ENCODE measurements at regions not wholly inside any gene's neighbourhood (a gene's known extent, or its start where the extent isn't known, plus 50 kb on each side); places are given as distances from the start of the nearest gene placed in this dataset.

GRCh38 chr1:232249861-232250777, 379.8 kb downstream of the SIPA1L2 start:
- peaks cover 10% of the 10 kb centered on the region for H3K27me3 Mint-ChIP-seq
- no peaks in the 10 kb centered on the region for H3K36me3 Mint-ChIP-seq
- H3K27ac Mint-ChIP-seq, result no peak overlapping the region
- H3K9me3 Mint-ChIP-seq, result no peaks in the 10 kb centered on the region
- no peak for DNase-seq (ENCODE audit: extremely low spot score, unreplicated experiment)
- TF ChIP-seq CTCF (conservative IDR thresholded peaks at IDR 0.05), result no peak
- H3K4me1 Mint-ChIP-seq (ENCODE audit: unreplicated experiment), result peaks cover 12% of the 10 kb centered on the region
- no peak overlapping the region for H3K4me3 Mint-ChIP-seq

DNA sequence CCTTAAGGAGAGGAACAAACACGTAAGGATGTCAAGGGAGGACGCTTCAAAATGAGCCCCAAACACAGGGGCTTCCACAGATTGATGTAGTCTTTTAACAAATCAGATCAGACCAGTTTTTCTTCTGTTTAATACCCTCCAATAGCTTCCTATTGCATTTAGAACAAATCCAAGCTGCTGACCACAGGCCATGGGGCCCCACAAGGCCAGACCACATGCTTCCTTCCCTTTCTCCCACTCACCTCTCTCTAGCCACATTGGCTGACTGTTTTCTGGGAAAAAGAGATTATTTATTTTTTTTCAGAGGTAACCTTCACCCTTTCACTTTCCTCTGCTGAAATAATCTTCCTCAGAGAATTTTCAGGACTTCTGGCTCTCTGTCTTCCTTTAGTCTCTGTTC, 380.6 kb downstream of the SIPA1L2 start:
- Mint-ChIP-seq H3K27ac (no peak overlapping the region), H3K27me3 (peaks cover 10% of the 10 kb centered on the region), H3K36me3 (no peaks in the 10 kb centered on the region), H3K9me3 (no peaks in the 10 kb centered on the region), H3K4me3 (no peak overlapping the region), H3K4me1 (ENCODE audit: unreplicated experiment) (peaks cover 12% of the 10 kb centered on the region)
- no peak for TF ChIP-seq CTCF (conservative IDR thresholded peaks at IDR 0.05)
- DNase-seq (ENCODE audit: extremely low spot score, unreplicated experiment), result no peak

DNA sequence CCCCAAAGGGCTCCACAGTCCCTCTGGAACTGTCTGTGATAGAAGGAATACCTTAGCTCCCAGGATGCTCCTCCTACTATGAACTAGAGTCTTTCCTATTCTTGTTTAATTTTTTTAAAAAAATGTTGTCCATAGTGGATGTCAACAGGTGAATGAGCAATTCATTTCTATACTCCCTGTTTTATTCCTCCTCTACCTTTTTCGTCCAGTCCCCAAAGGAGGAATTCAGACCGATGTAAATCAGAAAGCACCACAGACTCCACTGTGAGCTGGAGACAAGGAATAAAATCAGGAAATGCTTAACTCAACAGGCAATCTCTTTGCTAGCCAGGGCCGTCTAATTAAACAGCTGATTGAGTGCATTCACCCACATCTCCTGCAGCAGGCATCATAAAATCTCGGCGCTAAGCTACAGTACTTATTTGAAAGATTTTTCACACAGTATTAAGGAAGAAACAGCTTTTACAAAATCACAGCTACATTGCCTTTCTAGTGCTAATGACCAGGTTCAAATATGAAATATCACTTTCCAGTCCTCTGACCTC, 381.6 kb downstream of the SIPA1L2 start:
- Mint-ChIP-seq H3K4me1 (ENCODE audit: unreplicated experiment) (peaks cover 12% of the 10 kb centered on the region), H3K36me3 (no peaks in the 10 kb centered on the region), H3K27me3 (peaks cover 10% of the 10 kb centered on the region), H3K4me3 (no peak overlapping the region), H3K9me3 (no peaks in the 10 kb centered on the region), H3K27ac (no peak overlapping the region)
- no peak for TF ChIP-seq CTCF (conservative IDR thresholded peaks at IDR 0.05)
- DNase-seq (ENCODE audit: extremely low spot score, unreplicated experiment), result no peak

GRCh38 chr1:232247669-232248068, 382.3 kb downstream of the SIPA1L2 start:
- Mint-ChIP-seq H3K9me3 (no peaks in the 10 kb centered on the region), H3K36me3 (no peaks in the 10 kb centered on the region), H3K4me1 (ENCODE audit: unreplicated experiment) (peaks cover 12% of the 10 kb centered on the region), H3K27me3 (peaks cover 10% of the 10 kb centered on the region), H3K27ac (no peak overlapping the region), H3K4me3 (no peak overlapping the region)
- DNase-seq (ENCODE audit: extremely low spot score, unreplicated experiment), result no peak
- no peak for TF ChIP-seq CTCF (conservative IDR thresholded peaks at IDR 0.05)

- TF ChIP-seq CTCF (conservative IDR thresholded peaks at IDR 0.05), result no peak
- no peak overlapping the region for H3K4me3 Mint-ChIP-seq
- no peak for DNase-seq (ENCODE audit: extremely low spot score, unreplicated experiment)
- no peak overlapping the region for H3K27ac Mint-ChIP-seq
- peaks cover 12% of the 10 kb centered on the region for H3K9me3 Mint-ChIP-seq
- peaks cover 13% of the 10 kb centered on the region for H3K4me1 Mint-ChIP-seq (ENCODE audit: unreplicated experiment)
- H3K36me3 Mint-ChIP-seq, result no peaks in the 10 kb centered on the region
- H3K27me3 Mint-ChIP-seq, result peaks cover 7% of the 10 kb centered on the region
Measured at GRCh38 chr1:232244426-232244825, 385.5 kb downstream of the SIPA1L2 start.
